Dendritic cell treated with granulocyte-macrophage colony-stimulating factor and Interleukin-4, amounts not matched to agents 40 ng/mL and 50 ng/mL, for 4 days (primary cell): ENCODE measurements at regions not wholly inside any gene's neighbourhood (a gene's known extent, or its start where the extent isn't known, plus 50 kb on each side); places are given as distances from the start of the nearest gene placed in this dataset.
"Not testable (repeated sequence)": the region's sequence is repeated elsewhere in the genome, so short reads cannot be mapped to it uniquely, and the experiment has no call there.

Experiments used
- H3K27ac Mint-ChIP-seq: one replicate; pipeline ENCODE4 v1.8.0; 2022; ENCODE audit warnings: mild to moderate bottlenecking, mixed read lengths
- H3K27me3 Mint-ChIP-seq: one replicate; pipeline ENCODE4 v1.8.0; 2022; ENCODE audit warnings: mild to moderate bottlenecking, mixed read lengths
- H3K36me3 Mint-ChIP-seq: one replicate; pipeline ENCODE4 v1.8.0; 2022; ENCODE audit warnings: low read depth, mixed read lengths
- H3K4me1 Mint-ChIP-seq: one replicate; pipeline ENCODE4 v1.8.0; 2022; ENCODE audit warnings: low read depth, mixed read lengths
- H3K4me3 Mint-ChIP-seq: one replicate; pipeline ENCODE4 v1.8.0; 2022; ENCODE audit warnings: mild to moderate bottlenecking, moderate library complexity, mixed read lengths
- H3K9me3 Mint-ChIP-seq: one replicate; pipeline ENCODE4 v1.8.0; 2022; ENCODE audit warnings: mixed read lengths
- intact Hi-C: fragments of 100-400 bp; cut with micrococcal nuclease; formaldehyde crosslinking; loops from one replicate; pipeline ENCODE4 v1.15.0; 2022

DNA sequence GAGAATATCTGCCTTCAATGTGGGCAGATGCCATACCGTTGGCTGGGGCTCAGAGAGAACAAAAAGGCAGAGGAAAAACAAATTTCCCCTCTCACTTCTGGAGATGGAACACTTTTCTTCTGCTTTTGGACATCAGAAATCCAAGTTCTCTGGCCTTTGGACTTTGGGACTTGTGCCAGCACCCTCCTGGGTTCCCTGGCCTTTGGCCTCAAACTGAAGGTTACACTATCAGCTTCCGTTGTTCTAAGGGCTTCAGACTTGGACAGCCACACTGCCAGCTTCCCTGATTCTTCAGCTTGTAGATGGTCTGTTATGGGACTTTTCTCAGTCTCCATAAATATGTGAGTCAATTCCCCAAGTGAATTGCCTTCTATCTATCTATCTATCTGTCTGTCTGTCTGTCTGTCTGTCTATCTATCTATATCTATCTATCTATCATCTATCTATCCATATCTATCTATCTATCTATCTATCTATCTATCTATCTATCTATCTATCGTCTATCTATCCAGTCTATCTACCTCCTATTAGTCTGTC is 778.1 kb upstream of the TMPRSS15 start:
- intact Hi-C loops: no loop called here

GRCh38 chr21:19197950-19198349 is 794.4 kb upstream of the TMPRSS15 start:
- no peaks in the 10 kb centered on the region for H3K4me1 Mint-ChIP-seq
- H3K9me3 Mint-ChIP-seq: peaks cover 20% of the 10 kb centered on the region
- no peak overlapping the region for H3K4me3 Mint-ChIP-seq
- H3K36me3 Mint-ChIP-seq: no peaks in the 10 kb centered on the region
- no peaks in the 10 kb centered on the region for H3K27me3 Mint-ChIP-seq
- H3K27ac Mint-ChIP-seq: no peak overlapping the region
- intact Hi-C loops: no loop called here

More for the DNA sequence above, 778.1 kb upstream of the TMPRSS15 start:
- no peaks in the 10 kb centered on the region for H3K36me3 Mint-ChIP-seq
- no peak overlapping the region for H3K27ac Mint-ChIP-seq
- H3K4me3 Mint-ChIP-seq: no peak overlapping the region
- H3K9me3 Mint-ChIP-seq: peaks cover 25% of the 10 kb centered on the region
- no peaks in the 10 kb centered on the region for H3K27me3 Mint-ChIP-seq
- no peaks in the 10 kb centered on the region for H3K4me1 Mint-ChIP-seq

DNA sequence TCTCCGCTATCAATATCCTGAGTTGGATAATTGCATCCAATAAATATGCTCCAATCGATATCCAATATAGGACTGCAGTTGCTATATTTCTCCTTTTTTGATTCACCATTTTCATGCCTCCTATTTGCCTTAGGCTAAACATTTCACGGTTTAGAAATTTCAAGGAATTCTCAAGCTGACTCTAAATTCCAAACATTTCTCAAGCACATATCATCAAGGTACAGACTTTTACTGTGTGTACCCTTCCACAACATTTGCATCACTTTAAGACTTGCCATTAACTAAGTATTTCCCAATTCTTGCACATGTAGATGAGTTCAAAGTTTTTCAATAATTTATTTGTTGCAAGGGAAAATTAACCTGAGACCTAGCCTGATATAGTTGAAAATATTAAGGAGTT is 795.2 kb upstream of the TMPRSS15 start:
- Mint-ChIP-seq H3K9me3 (peaks cover 20% of the 10 kb centered on the region), H3K4me3 (no peak overlapping the region), H3K4me1 (no peaks in the 10 kb centered on the region), H3K27ac (no peak overlapping the region), H3K36me3 (no peaks in the 10 kb centered on the region), H3K27me3 (no peaks in the 10 kb centered on the region)
- intact Hi-C loops: no loop called here

DNA sequence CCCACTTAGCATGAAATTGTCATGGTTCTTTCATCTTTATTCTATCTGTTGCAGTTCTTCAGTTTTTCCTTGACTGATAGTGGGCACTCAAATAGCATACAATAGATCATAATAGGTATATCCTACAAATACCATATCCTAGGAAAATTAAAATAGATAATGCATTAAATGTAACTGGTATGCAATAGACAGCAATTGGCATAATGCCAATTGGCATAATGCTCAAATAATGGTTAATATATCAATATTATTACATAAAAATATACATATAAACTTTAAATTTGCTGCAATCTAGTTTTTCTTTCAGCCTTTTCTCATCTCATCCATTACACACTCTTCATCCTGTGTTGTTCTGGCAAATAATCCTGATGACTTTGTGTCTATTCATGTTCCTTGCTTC is 814.6 kb upstream of the TMPRSS15 start:
- intact Hi-C loops: no loop called here
- no peaks in the 10 kb centered on the region for H3K27me3 Mint-ChIP-seq
- H3K27ac Mint-ChIP-seq: no peak overlapping the region
- H3K4me1 Mint-ChIP-seq: no peaks in the 10 kb centered on the region
- H3K9me3 Mint-ChIP-seq: peaks cover 18% of the 10 kb centered on the region
- no peak overlapping the region for H3K4me3 Mint-ChIP-seq
- H3K36me3 Mint-ChIP-seq: no peaks in the 10 kb centered on the region

GRCh38 chr21:19224090-19224489 is 820.5 kb upstream of the TMPRSS15 start:
- intact Hi-C loops: no loop called here
- H3K9me3 Mint-ChIP-seq: peaks cover 10% of the 10 kb centered on the region
- no peaks in the 10 kb centered on the region for H3K27me3 Mint-ChIP-seq
- no peaks in the 10 kb centered on the region for H3K36me3 Mint-ChIP-seq
- H3K27ac Mint-ChIP-seq: no peak overlapping the region
- no peak overlapping the region for H3K4me3 Mint-ChIP-seq
- no peaks in the 10 kb centered on the region for H3K4me1 Mint-ChIP-seq

DNA sequence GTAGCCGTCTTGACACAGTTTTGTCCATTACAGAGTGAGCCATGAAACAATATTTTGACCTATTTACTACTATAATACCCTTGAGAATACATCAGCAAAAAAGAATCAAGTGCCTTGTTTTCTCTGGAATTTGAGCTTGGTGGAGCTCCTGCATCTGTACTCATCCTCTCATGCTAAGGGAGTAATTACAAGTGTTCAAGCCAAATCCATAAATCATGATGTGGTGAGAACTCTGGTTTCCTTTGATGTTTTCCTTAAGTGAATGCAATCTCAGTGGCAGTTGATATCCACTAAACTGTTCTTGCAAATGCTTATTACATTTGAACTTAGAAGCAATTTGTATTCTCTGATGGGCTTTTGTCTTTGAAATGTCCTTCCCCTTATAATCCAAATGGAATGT is 824.6 kb upstream of the TMPRSS15 start:
- H3K4me3 Mint-ChIP-seq: no peak overlapping the region
- intact Hi-C loops: no loop called here
- H3K36me3 Mint-ChIP-seq: no peaks in the 10 kb centered on the region
- H3K27me3 Mint-ChIP-seq: no peaks in the 10 kb centered on the region
- no peak overlapping the region for H3K27ac Mint-ChIP-seq
- no peaks in the 10 kb centered on the region for H3K4me1 Mint-ChIP-seq
- H3K9me3 Mint-ChIP-seq: peaks cover 23% of the 10 kb centered on the region

DNA sequence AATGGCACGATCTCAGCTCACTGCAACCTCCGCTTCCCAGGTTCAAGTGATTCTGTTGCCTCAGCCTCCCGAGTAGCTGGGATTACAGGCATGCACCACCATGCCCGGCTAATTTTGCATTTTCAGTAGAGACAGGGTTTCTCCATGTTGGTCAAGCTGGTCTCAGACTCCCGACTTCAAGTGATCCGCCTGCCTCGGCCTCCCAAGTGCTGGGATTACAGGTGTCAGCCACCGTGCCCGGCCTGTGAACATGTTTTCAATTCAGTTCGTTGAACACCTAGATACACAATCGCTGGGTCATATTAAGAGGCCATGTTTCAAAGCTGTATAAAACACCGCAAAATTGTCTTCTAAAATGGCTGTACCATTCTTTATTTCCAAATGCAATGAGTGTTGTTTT is 830.3 kb upstream of the TMPRSS15 start:
- H3K9me3 Mint-ChIP-seq: peaks cover 23% of the 10 kb centered on the region
- intact Hi-C loops, H3K27me3 Mint-ChIP-seq, H3K36me3 Mint-ChIP-seq, H3K27ac Mint-ChIP-seq, H3K4me3 Mint-ChIP-seq, H3K4me1 Mint-ChIP-seq: not testable (repeated sequence)

DNA sequence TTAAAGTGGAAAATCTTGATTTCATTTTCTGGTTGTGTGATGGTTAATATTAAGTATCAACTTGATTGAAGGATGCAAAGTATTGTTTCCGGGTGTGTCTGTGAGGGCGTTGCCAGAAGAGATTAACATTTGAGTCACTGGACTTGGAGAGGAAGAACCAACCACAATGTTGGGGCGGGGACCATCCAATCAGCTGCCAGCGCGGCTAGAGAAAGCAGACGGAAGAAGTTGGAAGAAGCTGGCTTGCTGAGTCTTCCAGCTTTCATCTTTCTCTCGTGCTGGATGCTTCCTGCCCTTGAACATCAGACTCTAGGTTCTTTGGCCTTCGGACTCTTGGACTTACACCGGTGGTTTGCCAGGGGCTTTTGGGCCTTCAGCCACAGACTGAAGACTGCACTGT is 832.6 kb upstream of the TMPRSS15 start:
- no peak overlapping the region for H3K27ac Mint-ChIP-seq
- no peak overlapping the region for H3K4me3 Mint-ChIP-seq
- no peaks in the 10 kb centered on the region for H3K36me3 Mint-ChIP-seq
- H3K4me1 Mint-ChIP-seq: no peaks in the 10 kb centered on the region
- H3K27me3 Mint-ChIP-seq: no peaks in the 10 kb centered on the region
- H3K9me3 Mint-ChIP-seq: peaks cover 15% of the 10 kb centered on the region
- intact Hi-C loops: no loop called here

GRCh38 chr21:19237608-19238007 is 834.0 kb upstream of the TMPRSS15 start:
- intact Hi-C loops: no loop called here
- no peaks in the 10 kb centered on the region for H3K4me1 Mint-ChIP-seq
- no peak overlapping the region for H3K27ac Mint-ChIP-seq
- H3K9me3 Mint-ChIP-seq: peaks cover 3% of the 10 kb centered on the region
- H3K36me3 Mint-ChIP-seq: no peaks in the 10 kb centered on the region
- H3K4me3 Mint-ChIP-seq: no peak overlapping the region
- H3K27me3 Mint-ChIP-seq: no peaks in the 10 kb centered on the region

DNA sequence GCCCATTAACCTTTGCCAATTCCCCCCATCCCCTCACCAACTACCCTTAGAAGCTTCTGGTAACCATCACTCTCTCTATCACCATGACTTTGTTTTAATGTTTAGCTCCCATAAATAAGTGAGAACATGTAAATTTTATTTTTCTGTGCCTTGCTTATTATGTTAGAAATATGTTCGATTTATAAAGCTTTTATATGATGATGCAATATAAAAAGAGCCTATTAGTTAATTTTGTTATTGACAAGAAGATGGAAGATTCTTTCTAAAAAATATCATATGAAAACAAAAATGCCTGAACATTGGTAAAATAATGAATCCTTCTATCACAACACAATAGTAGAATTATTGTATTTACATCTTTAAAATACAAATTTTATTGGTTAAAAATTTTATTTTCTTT is 836.1 kb upstream of the TMPRSS15 start:
- intact Hi-C loops: no loop called here
- no peaks in the 10 kb centered on the region for H3K4me1 Mint-ChIP-seq
- H3K9me3 Mint-ChIP-seq: peaks cover 5% of the 10 kb centered on the region
- H3K36me3 Mint-ChIP-seq: no peaks in the 10 kb centered on the region
- no peak overlapping the region for H3K4me3 Mint-ChIP-seq
- H3K27me3 Mint-ChIP-seq: no peaks in the 10 kb centered on the region
- no peak overlapping the region for H3K27ac Mint-ChIP-seq

GRCh38 chr21:19244502-19245187 is 841.1 kb upstream of the TMPRSS15 start:
- Mint-ChIP-seq H3K27ac (no peak overlapping the region), H3K9me3 (peaks cover 31% of the 10 kb centered on the region), H3K36me3 (no peaks in the 10 kb centered on the region), H3K27me3 (no peaks in the 10 kb centered on the region), H3K4me3 (no peak overlapping the region), H3K4me1 (no peaks in the 10 kb centered on the region)
- intact Hi-C loops: no loop called here

GRCh38 chr21:19245188-19245580 is 841.6 kb upstream of the TMPRSS15 start:
- Mint-ChIP-seq H3K27me3 (no peaks in the 10 kb centered on the region), H3K4me1 (no peaks in the 10 kb centered on the region), H3K27ac (no peak overlapping the region), H3K36me3 (no peaks in the 10 kb centered on the region), H3K4me3 (no peak overlapping the region), H3K9me3 (peaks cover 37% of the 10 kb centered on the region)
- intact Hi-C loops: no loop called here

- no peak overlapping the region for H3K4me3 Mint-ChIP-seq
- H3K27me3 Mint-ChIP-seq: no peaks in the 10 kb centered on the region
- peaks cover 45% of the 10 kb centered on the region for H3K9me3 Mint-ChIP-seq
- intact Hi-C loops: no loop called here
- no peak overlapping the region for H3K27ac Mint-ChIP-seq
- no peaks in the 10 kb centered on the region for H3K4me1 Mint-ChIP-seq
- no peaks in the 10 kb centered on the region for H3K36me3 Mint-ChIP-seq
These were observed 842.4 kb upstream of the TMPRSS15 start for GRCh38 chr21:19246018-19246417.

- H3K4me3 Mint-ChIP-seq: no peak overlapping the region
- no peaks in the 10 kb centered on the region for H3K27me3 Mint-ChIP-seq
- H3K9me3 Mint-ChIP-seq: no peaks in the 10 kb centered on the region
- intact Hi-C loops: no loop called here
- H3K4me1 Mint-ChIP-seq: no peaks in the 10 kb centered on the region
- H3K36me3 Mint-ChIP-seq: no peaks in the 10 kb centered on the region
- no peak overlapping the region for H3K27ac Mint-ChIP-seq
These were observed 853.5 kb upstream of the TMPRSS15 start for GRCh38 chr21:19256934-19257660.
